Glomerular visceral epithelial cell (primary cell): ENCODE measurements at regions not wholly inside any gene's neighbourhood (a gene's known extent, or its start where the extent isn't known, plus 50 kb on each side); places are given as distances from the start of the nearest gene placed in this dataset.

Experiments
- DNase-seq: peaks from one replicate; pipeline ENCODE4 v3.0.0-alpha.2; 2016; ENCODE audit errors: extremely low spot score

DNA sequence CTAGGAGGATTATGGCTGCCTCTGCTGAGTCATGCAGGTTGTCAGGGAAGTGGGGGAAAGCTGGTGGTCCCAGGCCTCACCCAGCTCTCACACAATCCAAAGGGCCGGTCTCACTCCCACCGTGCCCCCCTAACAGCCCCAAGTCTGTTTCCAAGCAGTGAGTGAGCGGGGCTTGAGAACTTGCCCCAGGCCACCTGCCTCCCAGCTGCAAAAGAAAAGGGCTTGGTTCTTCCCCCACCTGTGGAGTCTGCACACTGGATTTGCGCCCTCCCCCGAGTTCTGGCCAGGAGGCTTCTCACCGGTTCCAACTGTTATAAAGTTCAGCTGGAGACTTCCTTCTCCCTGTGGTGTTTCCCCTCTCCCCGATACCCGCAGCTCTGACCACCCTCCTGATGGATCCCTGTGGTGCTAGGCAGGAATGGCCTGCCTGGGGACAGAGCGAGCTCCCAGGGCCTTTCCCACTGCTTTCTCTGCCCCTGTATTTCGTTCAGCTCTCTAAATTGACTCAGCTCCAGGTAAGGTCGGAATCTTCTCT lies 222.3 kb downstream of the BARHL2 start:
- DNase-seq, result no peak

DNA sequence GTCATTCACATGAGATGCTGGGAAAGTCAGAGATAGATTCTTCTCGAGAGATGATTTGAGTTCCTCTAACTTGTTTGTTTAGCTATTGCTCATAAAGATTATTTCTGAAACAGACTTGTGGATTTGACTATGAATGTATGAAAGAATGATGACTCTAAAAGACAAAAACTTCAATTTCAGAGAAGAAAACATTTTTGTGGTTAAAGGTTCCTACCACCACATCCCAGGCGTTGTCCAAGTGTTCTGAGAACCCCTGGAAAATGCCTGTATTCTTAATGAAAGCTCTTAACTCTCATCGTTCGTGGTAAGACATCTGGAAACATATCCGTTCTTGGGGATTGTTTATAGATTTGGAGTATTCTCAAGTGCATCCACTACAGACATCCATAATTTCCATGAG lies 228.7 kb downstream of the BARHL2 start:
- DNase-seq, result no peak

DNA sequence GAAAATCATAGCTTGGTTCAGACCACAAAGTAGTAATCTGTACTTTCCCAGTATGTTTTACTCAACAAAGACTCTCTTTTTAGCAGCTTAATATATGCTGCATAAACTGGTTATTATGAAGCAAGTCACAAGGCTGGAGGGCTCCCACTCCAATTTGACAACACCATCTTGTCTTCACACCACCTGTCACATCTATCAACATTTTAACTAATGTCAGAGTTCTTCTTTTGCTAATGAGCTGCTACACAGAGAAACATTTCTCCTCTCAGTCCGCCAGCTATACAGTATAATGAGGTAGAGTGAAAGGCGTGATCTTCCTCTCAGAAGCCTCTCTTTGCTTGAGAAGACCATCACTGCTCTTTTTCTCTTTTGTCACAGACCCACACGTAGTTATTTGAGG lies 230.1 kb downstream of the BARHL2 start:
- DNase-seq, result no peak

DNA sequence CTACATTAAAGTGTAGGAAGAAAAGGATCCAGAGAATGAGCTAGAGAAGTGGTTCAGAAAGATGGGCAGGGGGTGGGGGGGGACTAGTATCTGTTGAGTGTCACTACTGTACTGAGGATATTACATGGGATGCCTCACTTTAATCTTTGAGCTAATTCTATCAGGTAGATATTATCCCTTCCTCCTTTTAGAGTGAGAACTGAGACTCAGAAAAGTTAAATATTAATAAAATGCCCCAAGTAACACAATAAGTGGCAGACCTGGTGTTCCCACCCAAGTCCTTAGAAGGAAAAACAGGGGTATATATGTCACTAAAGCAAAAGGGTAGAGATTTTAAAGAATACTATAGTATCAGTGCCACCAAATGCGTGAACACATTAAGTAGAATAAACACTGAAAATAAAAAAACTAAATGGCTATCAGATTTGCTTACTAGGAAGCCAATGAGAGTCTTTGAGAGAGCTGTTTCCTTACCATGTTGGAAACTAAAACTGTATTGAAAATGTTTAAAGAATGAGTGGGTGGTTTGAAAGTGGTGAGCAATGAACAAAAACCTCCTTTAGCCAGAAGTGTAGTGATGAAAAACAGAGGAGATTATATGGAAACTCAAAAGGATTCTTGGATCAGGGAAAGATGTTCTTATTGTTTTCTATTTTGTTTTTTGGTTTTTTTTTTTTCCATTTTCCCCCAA lies 230.8 kb downstream of the BARHL2 start:
- no peak for DNase-seq

GRCh38 chr1:90480271-90480835 lies 236.7 kb downstream of the BARHL2 start:
- no peak for DNase-seq

DNA sequence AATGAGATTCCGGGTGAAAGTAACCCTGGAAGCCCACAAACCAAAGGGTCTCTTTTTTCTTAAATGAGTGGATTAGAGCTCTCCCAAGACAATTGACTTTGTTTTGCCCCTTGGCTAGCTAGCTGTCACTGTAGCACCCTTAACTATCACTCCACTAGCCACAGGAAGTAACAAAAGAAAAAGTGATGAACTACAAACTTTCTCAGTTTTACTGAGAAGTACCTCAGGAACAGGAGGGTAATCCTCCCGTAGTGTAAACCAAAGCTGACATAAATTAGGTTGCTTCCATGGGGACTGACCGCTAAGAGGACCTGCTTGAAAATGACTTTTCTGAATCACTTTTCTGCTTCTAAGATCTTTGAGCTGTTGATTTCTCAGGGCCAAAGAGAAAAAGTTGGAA lies 240.1 kb downstream of the BARHL2 start:
- no peak for DNase-seq

DNA sequence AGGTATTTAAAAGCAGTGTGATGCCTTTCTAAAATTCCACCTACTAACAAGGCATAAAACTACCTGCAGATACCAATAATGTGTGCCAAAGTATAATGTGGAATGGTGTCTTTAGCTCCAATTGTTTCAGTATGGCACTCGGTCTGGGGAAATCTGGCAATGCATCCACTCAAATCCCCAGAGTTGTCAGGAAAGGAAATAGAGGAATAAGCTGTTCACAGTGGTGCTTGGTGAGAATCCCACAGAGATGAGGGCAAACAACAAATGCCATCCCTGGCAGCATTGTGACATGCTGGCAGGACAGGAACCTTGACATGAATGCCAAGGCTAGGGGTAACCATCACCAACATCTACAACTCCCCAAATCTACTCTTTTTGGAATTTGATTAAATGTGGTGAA lies 240.7 kb downstream of the BARHL2 start:
- no peak for DNase-seq

DNA sequence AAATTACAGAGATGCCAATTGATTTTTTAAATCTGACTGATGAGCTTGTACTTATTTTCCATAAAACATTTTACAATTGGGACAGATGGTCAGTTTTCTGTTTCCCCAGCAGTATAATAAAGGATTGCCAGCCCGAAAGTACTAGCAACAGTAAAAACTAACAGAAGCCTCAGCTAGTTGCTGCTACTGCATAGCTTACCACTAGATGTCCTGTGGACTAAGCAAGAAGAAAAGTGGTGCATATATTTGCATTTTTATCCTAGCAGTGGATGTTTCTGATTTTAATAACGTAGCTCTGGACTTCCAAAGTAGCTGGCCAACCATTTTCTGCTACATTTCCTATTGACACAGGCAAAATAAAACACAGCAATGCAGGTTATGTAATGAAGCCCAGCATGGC lies 241.5 kb downstream of the BARHL2 start:
- DNase-seq, result no peak

GRCh38 chr1:90474731-90475130 lies 242.4 kb downstream of the BARHL2 start:
- no peak for DNase-seq

GRCh38 chr1:90474158-90474557 lies 242.9 kb downstream of the BARHL2 start:
- DNase-seq, result no peak

DNA sequence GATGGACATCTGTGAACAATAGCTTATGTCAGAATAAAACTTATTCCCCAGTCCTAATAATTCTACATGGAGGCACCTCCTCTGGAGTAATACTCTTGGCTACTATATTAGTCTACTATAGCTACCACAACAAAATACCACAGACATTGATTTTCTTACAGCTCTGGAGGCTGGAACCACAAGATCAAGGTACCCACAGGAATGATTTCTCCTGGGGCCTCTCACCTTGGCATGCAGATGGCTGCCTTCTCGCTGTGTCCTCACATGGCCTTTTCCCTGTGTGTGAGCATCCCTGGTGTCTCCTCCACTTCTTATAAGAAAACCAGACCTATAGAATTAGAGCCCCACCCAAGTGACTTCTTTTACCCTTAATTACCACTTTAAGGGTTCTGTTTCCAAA lies 244.3 kb downstream of the BARHL2 start:
- DNase-seq, result no peak

- DNase-seq, result no peak
Measured at GRCh38 chr1:90459570-90459969, 257.5 kb downstream of the BARHL2 start.

GRCh38 chr1:90457985-90458384 lies 259.1 kb downstream of the BARHL2 start:
- DNase-seq, result no peak

GRCh38 chr1:90452491-90452890 lies 264.6 kb downstream of the BARHL2 start:
- DNase-seq, result no peak

GRCh38 chr1:90443354-90443753 lies 273.7 kb downstream of the BARHL2 start:
- no peak for DNase-seq

GRCh38 chr1:90435351-90435750 lies 281.8 kb downstream of the BARHL2 start:
- no peak for DNase-seq

DNA sequence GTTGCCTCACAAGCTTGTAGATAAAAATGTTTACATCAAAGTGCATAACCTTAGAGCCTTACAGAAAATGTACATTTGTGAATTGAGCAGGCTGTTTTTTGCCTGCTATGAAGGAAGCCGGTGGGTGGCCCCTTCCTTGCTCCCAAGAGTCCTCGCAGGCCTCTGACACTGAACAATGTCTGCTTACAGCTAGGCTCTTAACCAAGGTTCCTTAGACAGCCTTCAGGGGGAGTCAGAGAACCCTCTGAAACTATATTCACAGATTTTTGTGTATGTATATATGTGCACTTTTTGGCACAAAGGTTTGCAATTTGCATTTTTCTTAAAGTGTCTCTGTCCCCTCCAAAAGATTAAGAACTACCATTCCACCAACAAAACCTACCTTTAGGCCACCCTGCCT lies 282.6 kb downstream of the BARHL2 start:
- no peak for DNase-seq

GRCh38 chr1:90417126-90417525 lies 300.0 kb downstream of the BARHL2 start:
- no peak for DNase-seq

GRCh38 chr1:90414201-90414600 lies 302.9 kb downstream of the BARHL2 start:
- no peak for DNase-seq

GRCh38 chr1:90413519-90413918 lies 303.6 kb downstream of the BARHL2 start:
- no peak for DNase-seq

GRCh38 chr1:90412563-90412962 lies 304.5 kb downstream of the BARHL2 start:
- no peak for DNase-seq

- no peak for DNase-seq
Measured at GRCh38 chr1:90411185-90411584, 305.9 kb downstream of the BARHL2 start.

DNA sequence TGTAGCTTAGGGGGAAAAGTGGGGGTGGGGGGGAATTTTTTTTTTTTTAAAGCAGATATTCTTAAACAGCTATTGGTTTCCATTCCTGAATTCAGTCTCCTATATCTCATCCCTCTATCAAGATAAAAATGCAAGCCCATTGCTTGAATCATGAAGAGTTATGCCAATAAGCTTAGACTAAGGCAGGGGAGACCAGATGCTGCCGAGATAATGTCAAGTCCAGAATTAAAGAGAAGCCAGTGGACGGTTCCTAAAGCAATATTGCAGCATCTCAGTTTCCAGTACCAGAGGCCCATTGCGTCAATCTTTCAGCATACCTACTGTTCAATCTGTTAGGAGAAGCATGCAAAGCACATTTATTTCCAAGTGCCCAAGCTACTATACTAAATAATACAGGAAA lies 309.4 kb downstream of the BARHL2 start:
- DNase-seq, result no peak

GRCh38 chr1:90405726-90406125 lies 311.4 kb downstream of the BARHL2 start:
- no peak for DNase-seq
